Panc1 (cell line): ENCODE measurements at regions not wholly inside any gene's neighbourhood (a gene's known extent, or its start where the extent isn't known, plus 50 kb on each side); places are given as distances from the start of the nearest gene placed in this dataset.

Experiments
- ATAC-seq: fragments of 200-7000 bp; cut with Tn5 transposase; 2 replicates; pipeline ENCODE4 v1.9.1; 2020; ENCODE audit warnings: mild to moderate bottlenecking, moderate library complexity
- BruUV-seq: library from RNA; stranded (reverse); fragments of 400-500 nt; replicated peaks from 2 replicates; lab custom pipeline; 2021; lab: Mats Ljungman, UMichigan
- CTCF ChIA-PET: fragments of 300-600 bp; sonication (Branson Sonifier 250); formaldehyde crosslinking; loops from one replicate; lab custom pipeline; 2022; ENCODE audit warnings: antibody characterized with exemption; lab: Charles Lee
- POLR2A ChIA-PET: fragments of 300-600 bp; sonication (Branson Sonifier 250); formaldehyde crosslinking; loops from one replicate; lab custom pipeline; 2022; ENCODE audit warnings: antibody characterized with exemption; lab: Charles Lee
- DNase-seq: peaks from one replicate; pipeline ENCODE4 v3.0.0-alpha.2; 2010; ENCODE audit warnings: low read depth, low spot score
- H3K27ac ChIP-seq: 2 replicates; pipeline ENCODE4 v1.5.1; 2011; ENCODE audit warnings: mild to moderate bottlenecking, low read length, inconsistent platforms
- H3K27me3 ChIP-seq: fragments of 200-500 bp; sonication (Bioruptor generic); 2 replicates; pipeline ENCODE4 v1.6.0; 2014; ENCODE audit warnings: low read length, inconsistent platforms; ENCODE audit not compliant: control insufficient read depth, insufficient read depth
- H3K36me3 ChIP-seq: fragments of 200-500 bp; sonication (Bioruptor generic); 2 replicates; pipeline ENCODE4 v1.5.1; 2014; ENCODE audit warnings: inconsistent platforms, mild to moderate bottlenecking, low read length, moderate library complexity; ENCODE audit not compliant: control insufficient read depth, insufficient read depth
- H3K4me1 ChIP-seq: 2 replicates; pipeline ENCODE4 v1.5.1; 2011; ENCODE audit warnings: inconsistent platforms, mild to moderate bottlenecking, low read length, moderate library complexity; ENCODE audit not compliant: control insufficient read depth, insufficient read depth
- H3K4me3 ChIP-seq, 2 experiments: 2 replicates each; pipeline ENCODE4 v1.5.1; 2011 to 2012; ENCODE audit warnings: low read depth in 2 of 2, low read length in 2 of 2, mild to moderate bottlenecking in 2 of 2, inconsistent platforms in 1 of 2, moderate library complexity in 1 of 2
- H3K9me3 ChIP-seq: fragments of 200-500 bp; sonication (Bioruptor generic); 2 replicates; pipeline ENCODE4 v1.5.1; 2014; ENCODE audit warnings: low read depth, mild to moderate bottlenecking, inconsistent platforms, low read length, moderate library complexity; ENCODE audit not compliant: control insufficient read depth, insufficient read depth
- CTCF ChIP-seq: fragments of 450-650 bp; IDR thresholded peaks from 2 replicates; pipeline ENCODE4 v1.5.1; 2017; ENCODE audit warnings: mild to moderate bottlenecking
- POLR2AphosphoS5 ChIP-seq: IDR thresholded peaks from 2 replicates; pipeline ENCODE4 v1.6.1; 2012; ENCODE audit warnings: mild to moderate bottlenecking, low read depth, low read length, moderate library complexity
- REST ChIP-seq, 2 experiments: IDR thresholded peaks; 2 replicates each; pipeline ENCODE4 v1.6.1; 2011 to 2012; ENCODE audit warnings: low read depth in 2 of 2, control low read depth in 1 of 2, low read length in 1 of 2, mild to moderate bottlenecking in 1 of 2, moderate library complexity in 1 of 2; ENCODE audit not compliant: insufficient read depth in 1 of 2
- SIN3A ChIP-seq: IDR thresholded peaks from 2 replicates; pipeline ENCODE4 v1.6.1; 2012; ENCODE audit warnings: low read depth, mild to moderate bottlenecking, low read length, moderate library complexity, borderline replicate concordance; ENCODE audit not compliant: insufficient read depth
- TCF7L2 ChIP-seq: IDR thresholded peaks from 2 replicates; pipeline ENCODE4 v1.6.1; 2011; ENCODE audit warnings: mild to moderate bottlenecking, low read depth, low read length, inconsistent platforms
- in situ Hi-C: cut with HindIII; loops from 2 replicates; pipeline ENCODE4 v1.10.0; 2016; ENCODE audit warnings: low sequenced_read_pairs, low pct_unique_long_range_greater_than_20kb
- intact Hi-C: fragments of 100-400 bp; cut with micrococcal nuclease; formaldehyde crosslinking; loops from one replicate; pipeline ENCODE4 v1.10.0; 2022; ENCODE audit not compliant: unreplicated experiment

GRCh38 chr5:105413406-105413990, 1850.9 kb upstream of the NUDT12 start:
- CTCF ChIA-PET: no interaction called here
- TF ChIP-seq POLR2AphosphoS5 (no peak), CTCF (no peak), REST (IDR thresholded peaks at IDR 0.05; ENCODE audit: insufficient read depth in 1 of 2, low read depth in 2 of 2, low read length in 1 of 2) (no peak), SIN3A (no peak), TCF7L2 (no peak)
- BruUV-seq: no TSS peak
- H3K4me3 ChIP-seq: no peak overlapping the region
- intact Hi-C loops: no loop called here
- no peaks in the 10 kb centered on the region for H3K4me1 ChIP-seq
- POLR2A ChIA-PET: no interaction called here
- DNase-seq (no peak), ATAC-seq (no peak)
- H3K27me3 ChIP-seq: no peaks in the 10 kb centered on the region
- no peaks in the 10 kb centered on the region for H3K36me3 ChIP-seq
- no peaks in the 10 kb centered on the region for H3K9me3 ChIP-seq
- H3K27ac ChIP-seq: no peak overlapping the region
- in situ Hi-C loops: no loop called here

GRCh38 chr5:105409695-105410094, 1847.1 kb upstream of the NUDT12 start:
- DNase-seq (no peak), ATAC-seq (no peak)
- H3K27me3 ChIP-seq: no peaks in the 10 kb centered on the region
- in situ Hi-C loops (no loop called here), intact Hi-C loops (no loop called here)
- H3K27ac ChIP-seq: no peak overlapping the region
- POLR2A ChIA-PET: no interaction called here
- CTCF ChIA-PET: no interaction called here
- BruUV-seq: no TSS peak
- H3K4me3 ChIP-seq: no peak overlapping the region
- H3K36me3 ChIP-seq: no peaks in the 10 kb centered on the region
- no peaks in the 10 kb centered on the region for H3K9me3 ChIP-seq
- TF ChIP-seq SIN3A (no peak), CTCF (no peak), REST (IDR thresholded peaks at IDR 0.05; ENCODE audit: insufficient read depth in 1 of 2, low read depth in 2 of 2, low read length in 1 of 2) (no peak), TCF7L2 (no peak), POLR2AphosphoS5 (no peak)
- no peaks in the 10 kb centered on the region for H3K4me1 ChIP-seq
